ENCODE measurements at regions not wholly inside any gene's neighbourhood (a gene's known extent, or its start where the extent isn't known, plus 50 kb on each side); places are given as distances from the start of the nearest gene placed in this dataset.

DNA sequence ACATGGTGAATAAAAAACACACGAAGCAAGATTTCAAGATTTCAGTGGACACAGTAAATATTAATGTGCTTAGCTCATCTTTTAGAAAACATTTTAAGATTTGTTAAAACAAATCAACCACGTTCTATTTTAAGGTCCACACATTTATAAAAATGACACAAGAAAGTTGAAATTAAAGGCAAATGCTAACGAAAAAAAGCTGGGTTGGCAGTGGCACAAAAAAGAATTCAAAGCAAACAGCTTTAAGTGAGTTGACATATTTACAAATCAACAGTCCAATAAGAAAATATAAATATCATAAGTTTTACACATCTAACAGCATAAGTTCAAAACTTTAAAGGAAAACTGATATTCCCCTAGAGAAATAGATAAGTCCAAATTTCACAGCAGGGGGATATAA is 430.4 kb upstream of the CCDC54 start (continued):
- TF ChIP-seq POU6F1 (CRISPR knock-in tag; IDR thresholded peaks at IDR 0.05; ENCODE audit: borderline replicate concordance, low read depth) (no peak), RARB (CRISPR knock-in tag; IDR thresholded peaks at IDR 0.05) (no peak), ESRRG (CRISPR knock-in tag; IDR thresholded peaks at IDR 0.05) (no peak), ZNF8 (CRISPR knock-in tag; IDR thresholded peaks at IDR 0.05) (no peak), PPARA (CRISPR knock-in tag; IDR thresholded peaks at IDR 0.05; ENCODE audit: borderline replicate concordance) (no peak), ARNTL (CRISPR knock-in tag; IDR thresholded peaks at IDR 0.05; ENCODE audit: borderline replicate concordance, low read depth) (no peak)

GRCh38 chr3:106957029-106957428 is 420.2 kb upstream of the CCDC54 start:
- peak; percentile 72 for ATAC-seq
- TF ChIP-seq, protein P1, sequence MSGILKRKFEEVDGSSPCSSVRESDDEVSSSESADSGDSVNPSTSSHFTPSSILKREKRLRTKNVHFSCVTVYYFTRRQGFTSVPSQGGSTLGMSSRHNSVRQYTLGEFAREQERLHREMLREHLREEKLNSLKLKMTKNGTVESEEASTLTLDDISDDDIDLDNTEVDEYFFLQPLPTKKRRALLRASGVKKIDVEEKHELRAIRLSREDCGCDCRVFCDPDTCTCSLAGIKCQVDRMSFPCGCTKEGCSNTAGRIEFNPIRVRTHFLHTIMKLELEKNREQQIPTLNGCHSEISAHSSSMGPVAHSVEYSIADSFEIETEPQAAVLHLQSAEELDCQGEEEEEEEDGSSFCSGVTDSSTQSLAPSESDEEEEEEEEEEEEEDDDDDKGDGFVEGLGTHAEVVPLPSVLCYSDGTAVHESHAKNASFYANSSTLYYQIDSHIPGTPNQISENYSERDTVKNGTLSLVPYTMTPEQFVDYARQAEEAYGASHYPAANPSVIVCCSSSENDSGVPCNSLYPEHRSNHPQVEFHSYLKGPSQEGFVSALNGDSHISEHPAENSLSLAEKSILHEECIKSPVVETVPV (CRISPR knock-in tag; IDR thresholded peaks at IDR 0.05) = no peak
- TF ChIP-seq ZNF8 (CRISPR knock-in tag; IDR thresholded peaks at IDR 0.05) = no peak
- TF ChIP-seq CSDC2 (CRISPR knock-in tag; IDR thresholded peaks at IDR 0.05) = no peak
- TF ChIP-seq ISL1 (CRISPR knock-in tag; IDR thresholded peaks at IDR 0.05) = no peak
- no peak for TF ChIP-seq GLIS3 (CRISPR knock-in tag; IDR thresholded peaks at IDR 0.05)
- TF ChIP-seq ZFP30 (CRISPR knock-in tag; IDR thresholded peaks at IDR 0.05) = no peak
- no peak for TF ChIP-seq SNAI2 (CRISPR knock-in tag; IDR thresholded peaks at IDR 0.05)
- no peak for TF ChIP-seq ZC3H10 (CRISPR knock-in tag; IDR thresholded peaks at IDR 0.05)
- no peak for TF ChIP-seq OSR1 (CRISPR knock-in tag; IDR thresholded peaks at IDR 0.05)
- no peak for TF ChIP-seq TOX (CRISPR knock-in tag; IDR thresholded peaks at IDR 0.05; ENCODE audit: borderline replicate concordance)
- no peak for TF ChIP-seq ARNTL (CRISPR knock-in tag; IDR thresholded peaks at IDR 0.05; ENCODE audit: borderline replicate concordance, low read depth)
- no peak for TF ChIP-seq CREB5 (CRISPR knock-in tag; IDR thresholded peaks at IDR 0.05; ENCODE audit: low read depth)
- TF ChIP-seq ZNF565 (CRISPR knock-in tag; conservative IDR thresholded peaks at IDR 0.05; ENCODE audit: low read depth) = no peak
- no peak for TF ChIP-seq BACH2 (CRISPR knock-in tag; IDR thresholded peaks at IDR 0.05; ENCODE audit: borderline replicate concordance)
- no peak for TF ChIP-seq PPARA (CRISPR knock-in tag; IDR thresholded peaks at IDR 0.05; ENCODE audit: borderline replicate concordance)
- TF ChIP-seq RARB (CRISPR knock-in tag; IDR thresholded peaks at IDR 0.05) = no peak
- TF ChIP-seq ESRRG (CRISPR knock-in tag; IDR thresholded peaks at IDR 0.05) = no peak
- TF ChIP-seq, protein P2, sequence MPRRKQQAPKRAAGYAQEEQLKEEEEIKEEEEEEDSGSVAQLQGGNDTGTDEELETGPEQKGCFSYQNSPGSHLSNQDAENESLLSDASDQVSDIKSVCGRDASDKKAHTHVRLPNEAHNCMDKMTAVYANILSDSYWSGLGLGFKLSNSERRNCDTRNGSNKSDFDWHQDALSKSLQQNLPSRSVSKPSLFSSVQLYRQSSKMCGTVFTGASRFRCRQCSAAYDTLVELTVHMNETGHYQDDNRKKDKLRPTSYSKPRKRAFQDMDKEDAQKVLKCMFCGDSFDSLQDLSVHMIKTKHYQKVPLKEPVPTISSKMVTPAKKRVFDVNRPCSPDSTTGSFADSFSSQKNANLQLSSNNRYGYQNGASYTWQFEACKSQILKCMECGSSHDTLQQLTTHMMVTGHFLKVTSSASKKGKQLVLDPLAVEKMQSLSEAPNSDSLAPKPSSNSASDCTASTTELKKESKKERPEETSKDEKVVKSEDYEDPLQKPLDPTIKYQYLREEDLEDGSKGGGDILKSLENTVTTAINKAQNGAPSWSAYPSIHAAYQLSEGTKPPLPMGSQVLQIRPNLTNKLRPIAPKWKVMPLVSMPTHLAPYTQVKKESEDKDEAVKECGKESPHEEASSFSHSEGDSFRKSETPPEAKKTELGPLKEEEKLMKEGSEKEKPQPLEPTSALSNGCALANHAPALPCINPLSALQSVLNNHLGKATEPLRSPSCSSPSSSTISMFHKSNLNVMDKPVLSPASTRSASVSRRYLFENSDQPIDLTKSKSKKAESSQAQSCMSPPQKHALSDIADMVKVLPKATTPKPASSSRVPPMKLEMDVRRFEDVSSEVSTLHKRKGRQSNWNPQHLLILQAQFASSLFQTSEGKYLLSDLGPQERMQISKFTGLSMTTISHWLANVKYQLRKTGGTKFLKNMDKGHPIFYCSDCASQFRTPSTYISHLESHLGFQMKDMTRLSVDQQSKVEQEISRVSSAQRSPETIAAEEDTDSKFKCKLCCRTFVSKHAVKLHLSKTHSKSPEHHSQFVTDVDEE (CRISPR knock-in tag; IDR thresholded peaks at IDR 0.05) = no peak
- no peak for TF ChIP-seq TCF4 (CRISPR knock-in tag; IDR thresholded peaks at IDR 0.05; ENCODE audit: borderline replicate concordance)

DNA sequence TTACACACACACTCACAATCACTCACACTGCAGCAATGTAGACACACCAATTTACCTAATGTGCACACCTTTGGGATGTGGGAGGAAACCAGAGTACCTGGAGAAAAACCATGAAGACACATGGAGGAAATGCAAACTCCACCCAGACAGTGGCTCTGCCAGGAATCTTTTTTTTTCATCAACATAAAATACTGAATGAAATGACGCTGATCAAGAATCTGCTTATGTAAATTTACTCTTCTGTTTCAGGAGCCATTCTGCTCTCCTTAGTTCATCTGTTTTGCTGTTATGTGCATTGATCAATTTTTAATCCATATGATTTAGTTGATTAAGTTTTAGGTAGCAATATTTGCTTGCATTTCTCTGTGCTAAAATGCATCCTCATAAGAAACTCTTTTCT is 414.2 kb upstream of the CCDC54 start:
- ATAC-seq = no peak
- TF ChIP-seq ZFP3 (CRISPR knock-in tag; IDR thresholded peaks at IDR 0.05) = no peak
- TF ChIP-seq BACH2 (CRISPR knock-in tag; IDR thresholded peaks at IDR 0.05; ENCODE audit: borderline replicate concordance) = no peak
- no peak for TF ChIP-seq ZFP30 (CRISPR knock-in tag; IDR thresholded peaks at IDR 0.05)
- TF ChIP-seq ZNF8 (CRISPR knock-in tag; IDR thresholded peaks at IDR 0.05) = no peak
- TF ChIP-seq ISL1 (CRISPR knock-in tag; IDR thresholded peaks at IDR 0.05) = no peak

- peak; percentile 81 for TF ChIP-seq ISL1 (CRISPR knock-in tag; IDR thresholded peaks at IDR 0.05)
- TF ChIP-seq ZNF8 (CRISPR knock-in tag; IDR thresholded peaks at IDR 0.05) = no peak
- peak; percentile 74 for ATAC-seq
Measured at GRCh38 chr3:106963442-106963841, 413.8 kb upstream of the CCDC54 start.

Measured in SK-N-SH treated with all-trans-retinoic acid at 6 μM for 48 hours (cell line).